Glutamatergic neuron (in vitro differentiated cells): ENCODE measurements at regions not wholly inside any gene's neighbourhood (a gene's known extent, or its start where the extent isn't known, plus 50 kb on each side); places are given as distances from the start of the nearest gene placed in this dataset.

ENCODE experiments used
- DNase-seq: peaks from one replicate; pipeline ENCODE4 v3.0.0; 2022
- H3K27ac Mint-ChIP-seq: one replicate; pipeline ENCODE4 v1.8.0; 2020; ENCODE audit warnings: mild to moderate bottlenecking, mixed read lengths, inconsistent platforms; ENCODE audit not compliant: unreplicated experiment
- H3K27me3 Mint-ChIP-seq: one replicate; pipeline ENCODE4 v1.8.0; 2020; ENCODE audit warnings: mild to moderate bottlenecking, moderate library complexity, mixed read lengths, inconsistent platforms; ENCODE audit not compliant: unreplicated experiment
- H3K36me3 Mint-ChIP-seq: one replicate; pipeline ENCODE4 v1.8.0; 2020; ENCODE audit warnings: mild to moderate bottlenecking, mixed read lengths, inconsistent platforms; ENCODE audit not compliant: unreplicated experiment
- H3K4me1 Mint-ChIP-seq: one replicate; pipeline ENCODE4 v1.8.0; 2020; ENCODE audit warnings: mild to moderate bottlenecking, low read depth, mixed read lengths, inconsistent platforms; ENCODE audit not compliant: unreplicated experiment
- H3K4me3 Mint-ChIP-seq: one replicate; pipeline ENCODE4 v1.8.0; 2020; ENCODE audit warnings: mild to moderate bottlenecking, mixed read lengths, inconsistent platforms; ENCODE audit not compliant: unreplicated experiment
- H3K9me3 Mint-ChIP-seq: one replicate; pipeline ENCODE4 v1.8.0; 2020; ENCODE audit warnings: mild to moderate bottlenecking, moderate library complexity, mixed read lengths, inconsistent platforms; ENCODE audit not compliant: unreplicated experiment
- CTCF ChIP-seq: fragments of 200-600 bp; sonication (generic); IDR thresholded peaks from one replicate; pipeline ENCODE4 v1.5.0; 2021; ENCODE audit not compliant: partially characterized antibody, unreplicated experiment

- no peaks in the 10 kb centered on the region for H3K36me3 Mint-ChIP-seq
- H3K4me1 Mint-ChIP-seq: no peaks in the 10 kb centered on the region
- no peaks in the 10 kb centered on the region for H3K27me3 Mint-ChIP-seq
- H3K4me3 Mint-ChIP-seq: no peak overlapping the region
- H3K27ac Mint-ChIP-seq: no peak overlapping the region
- no peak for TF ChIP-seq CTCF
- no peak for DNase-seq
- no peaks in the 10 kb centered on the region for H3K9me3 Mint-ChIP-seq
These were observed 382.4 kb downstream of the TMEM167A start for GRCh38 chr5:82694711-82695285.

- DNase-seq: no peak
- Mint-ChIP-seq H3K4me1 (no peaks in the 10 kb centered on the region), H3K9me3 (no peaks in the 10 kb centered on the region), H3K36me3 (no peaks in the 10 kb centered on the region), H3K27me3 (no peaks in the 10 kb centered on the region), H3K4me3 (no peak overlapping the region), H3K27ac (no peak overlapping the region)
- TF ChIP-seq CTCF: no peak
These were observed 384.4 kb downstream of the TMEM167A start for GRCh38 chr5:82692826-82693225.

- Mint-ChIP-seq H3K27me3 (no peaks in the 10 kb centered on the region), H3K4me3 (no peak overlapping the region), H3K9me3 (no peaks in the 10 kb centered on the region), H3K36me3 (no peaks in the 10 kb centered on the region), H3K27ac (no peak overlapping the region), H3K4me1 (no peaks in the 10 kb centered on the region)
- no peak for DNase-seq
- no peak for TF ChIP-seq CTCF
These were observed 392.5 kb downstream of the TMEM167A start for GRCh38 chr5:82684659-82685058.

GRCh38 chr5:82684165-82684564, 393.0 kb downstream of the TMEM167A start:
- Mint-ChIP-seq H3K27ac (no peak overlapping the region), H3K4me3 (no peak overlapping the region), H3K4me1 (no peaks in the 10 kb centered on the region), H3K27me3 (no peaks in the 10 kb centered on the region), H3K36me3 (no peaks in the 10 kb centered on the region), H3K9me3 (no peaks in the 10 kb centered on the region)
- no peak for DNase-seq
- no peak for TF ChIP-seq CTCF

GRCh38 chr5:82679660-82680059, 397.5 kb downstream of the TMEM167A start:
- no peaks in the 10 kb centered on the region for H3K4me1 Mint-ChIP-seq
- no peaks in the 10 kb centered on the region for H3K9me3 Mint-ChIP-seq
- no peak for DNase-seq
- H3K27ac Mint-ChIP-seq: no peak overlapping the region
- no peak for TF ChIP-seq CTCF
- H3K4me3 Mint-ChIP-seq: no peak overlapping the region
- H3K27me3 Mint-ChIP-seq: no peaks in the 10 kb centered on the region
- no peaks in the 10 kb centered on the region for H3K36me3 Mint-ChIP-seq
